SKM-1 (cell line): ENCODE measurements at regions not wholly inside any gene's neighbourhood (a gene's known extent, or its start where the extent isn't known, plus 50 kb on each side); places are given as distances from the start of the nearest gene placed in this dataset.
"Not testable (repeated sequence)": the region's sequence is repeated elsewhere in the genome, so short reads cannot be mapped to it uniquely, and the experiment has no call there.

Experiments used
- DNase-seq: peaks from one replicate; lab custom pipeline; 2025; ENCODE audit not compliant: unreplicated experiment; lab: John Stamatoyannopoulos, UW

- DNase-seq, result no peak
These were observed 260.6 kb upstream of the NEBL start for GRCh38 chr10:21157664-21158063.

DNA sequence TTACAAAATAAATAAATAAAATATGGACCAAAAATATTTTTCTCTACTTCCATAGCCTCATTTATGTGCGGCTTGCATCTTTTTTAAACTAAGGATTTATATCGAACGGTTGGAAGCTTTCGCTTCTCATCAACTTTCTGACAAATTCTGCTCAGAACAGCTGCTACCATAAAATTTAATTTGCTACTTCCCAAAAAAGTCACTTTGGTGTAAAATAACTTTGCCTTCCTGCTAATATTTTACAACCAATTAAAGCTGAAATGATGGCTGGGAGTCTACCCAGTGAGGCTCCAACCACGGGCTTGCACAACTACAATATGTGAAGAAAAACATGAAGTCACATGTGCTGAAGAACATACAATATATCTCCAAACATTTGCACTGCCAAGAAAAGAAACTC, 253.1 kb upstream of the NEBL start:
- DNase-seq, result no peak

DNA sequence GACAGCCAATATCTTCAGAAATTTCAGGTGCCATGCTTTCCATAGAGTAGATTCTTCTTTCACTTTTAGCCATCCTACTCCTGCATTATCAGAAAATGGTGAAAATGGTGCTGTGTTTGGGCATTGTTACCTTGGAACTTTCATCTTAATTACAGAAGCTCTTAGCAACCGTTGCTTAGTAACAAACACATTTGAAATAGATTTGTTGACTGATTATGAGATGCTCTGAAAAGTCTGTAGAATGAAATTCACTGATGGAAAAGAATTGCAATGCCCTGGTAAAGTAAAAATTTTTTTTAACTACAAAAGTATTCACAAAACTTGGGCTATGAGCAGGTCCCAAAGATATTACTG, 249.3 kb upstream of the NEBL start:
- no peak for DNase-seq

DNA sequence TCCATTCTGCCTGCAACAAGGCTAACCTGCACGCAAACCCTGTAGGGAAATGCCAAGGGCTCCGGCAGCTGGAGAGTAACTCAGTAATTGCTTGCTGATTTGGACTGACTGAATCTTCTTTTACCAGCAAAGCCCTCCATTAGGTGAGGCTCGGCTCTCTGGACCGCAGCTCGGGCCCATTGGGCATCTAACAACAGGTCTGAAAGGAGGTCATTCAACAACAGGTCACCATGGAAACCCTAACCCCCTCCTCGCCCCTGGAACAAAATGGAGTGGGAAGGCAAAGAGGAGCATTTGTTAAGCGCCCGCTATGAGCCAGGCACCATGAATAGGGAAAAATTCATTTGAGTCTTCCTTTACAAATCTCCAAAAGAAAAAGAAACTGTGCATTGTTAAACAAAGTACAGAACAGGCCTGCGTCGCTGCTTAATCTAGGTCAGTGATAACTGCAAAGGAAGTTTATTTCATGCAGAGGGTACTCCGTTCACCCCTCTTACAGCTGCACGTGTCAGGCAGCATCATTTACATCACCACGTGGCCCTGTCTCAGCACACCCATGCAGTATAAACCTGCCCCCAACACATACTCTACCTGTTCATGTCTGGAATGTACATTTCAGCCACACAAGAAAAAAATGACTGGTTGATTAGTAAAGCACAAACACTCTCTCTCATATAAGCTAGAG, 248.8 kb upstream of the NEBL start:
- no peak for DNase-seq

- DNase-seq, result no peak
These were observed 246.9 kb upstream of the NEBL start for GRCh38 chr10:21144047-21144446.

GRCh38 chr10:21141946-21142492, 244.9 kb upstream of the NEBL start:
- no peak for DNase-seq

DNA sequence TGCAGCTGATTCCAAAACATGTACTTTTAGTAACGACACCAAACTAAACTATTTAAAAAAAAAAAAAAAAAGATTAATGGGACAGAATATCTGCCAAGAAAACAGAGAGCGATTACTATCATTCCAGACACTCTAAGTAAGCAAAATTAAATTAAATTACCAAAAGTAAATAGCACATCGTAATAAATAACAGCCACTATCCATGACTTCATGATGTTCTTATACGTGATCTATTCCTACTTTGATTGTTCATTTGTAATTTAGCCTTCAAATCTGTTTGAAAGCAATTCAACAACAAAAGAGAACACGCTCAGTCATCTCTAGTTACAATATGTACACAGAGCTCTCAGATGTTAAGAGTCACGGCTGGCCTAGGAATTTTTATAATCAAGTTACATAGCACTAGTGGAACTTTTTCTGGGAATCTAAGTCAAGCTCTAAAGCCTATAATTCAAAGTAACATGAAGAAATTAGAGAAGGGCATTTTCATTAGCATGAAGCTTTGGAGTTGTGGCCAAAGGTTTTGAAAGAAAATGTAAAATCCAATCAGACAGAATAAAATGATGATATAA, 241.7 kb upstream of the NEBL start:
- no peak for DNase-seq

GRCh38 chr10:21135023-21135931, 238.2 kb upstream of the NEBL start:
- no peak for DNase-seq

- no peak for DNase-seq
These were observed 237.5 kb upstream of the NEBL start for GRCh38 chr10:21134645-21135022.

DNA sequence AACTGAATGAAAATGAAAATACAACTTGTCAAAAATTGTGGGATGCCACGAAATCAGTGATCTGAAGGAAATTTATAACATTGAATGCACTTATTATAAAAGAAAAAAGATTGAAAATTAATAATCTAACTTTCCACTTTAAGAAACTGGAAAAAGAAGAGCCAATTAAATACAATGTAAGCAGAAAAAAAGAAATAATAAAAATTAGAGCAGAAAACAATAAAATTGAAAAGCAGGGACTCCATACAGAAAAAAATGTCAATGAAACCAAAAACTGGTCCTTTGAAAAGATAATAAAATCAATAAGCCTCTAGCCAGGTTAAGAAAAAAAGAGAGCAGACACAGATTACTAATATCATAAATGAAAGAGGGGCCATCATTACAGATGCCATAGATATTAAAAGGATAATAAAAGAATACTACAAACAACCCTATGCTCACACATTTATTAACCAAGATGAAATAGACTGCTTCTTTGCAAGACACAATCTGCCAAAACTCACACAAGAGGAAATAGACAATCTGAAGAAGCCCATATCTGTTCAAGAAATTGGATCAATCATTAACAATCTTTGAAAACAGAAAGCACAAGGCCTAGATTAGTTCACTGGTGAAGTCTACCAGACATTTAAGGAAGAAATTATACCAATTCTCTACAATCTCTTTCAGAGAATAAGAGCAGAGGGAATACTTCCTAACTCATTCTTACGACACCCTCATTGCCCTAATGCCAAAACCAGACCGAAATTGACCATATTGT, 233.8 kb upstream of the NEBL start:
- no peak for DNase-seq

DNA sequence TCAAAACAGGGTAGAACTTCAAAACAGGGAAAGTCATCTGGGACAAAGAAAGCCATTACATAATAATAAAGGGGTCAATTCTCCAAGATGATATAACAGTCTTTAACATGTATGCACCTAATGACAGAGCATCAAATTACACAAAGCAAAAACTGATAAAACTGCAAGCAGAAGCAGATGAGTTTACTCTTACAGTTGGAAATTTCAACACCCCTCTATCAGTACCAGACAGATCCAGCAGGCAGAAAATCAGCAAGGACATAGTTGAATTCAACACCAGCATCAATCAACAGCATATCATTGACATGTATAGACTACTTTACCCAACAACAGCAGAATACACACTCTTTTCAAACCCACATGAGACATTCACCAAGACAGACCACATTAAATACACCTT, 233.0 kb upstream of the NEBL start:
- DNase-seq, result no peak

DNA sequence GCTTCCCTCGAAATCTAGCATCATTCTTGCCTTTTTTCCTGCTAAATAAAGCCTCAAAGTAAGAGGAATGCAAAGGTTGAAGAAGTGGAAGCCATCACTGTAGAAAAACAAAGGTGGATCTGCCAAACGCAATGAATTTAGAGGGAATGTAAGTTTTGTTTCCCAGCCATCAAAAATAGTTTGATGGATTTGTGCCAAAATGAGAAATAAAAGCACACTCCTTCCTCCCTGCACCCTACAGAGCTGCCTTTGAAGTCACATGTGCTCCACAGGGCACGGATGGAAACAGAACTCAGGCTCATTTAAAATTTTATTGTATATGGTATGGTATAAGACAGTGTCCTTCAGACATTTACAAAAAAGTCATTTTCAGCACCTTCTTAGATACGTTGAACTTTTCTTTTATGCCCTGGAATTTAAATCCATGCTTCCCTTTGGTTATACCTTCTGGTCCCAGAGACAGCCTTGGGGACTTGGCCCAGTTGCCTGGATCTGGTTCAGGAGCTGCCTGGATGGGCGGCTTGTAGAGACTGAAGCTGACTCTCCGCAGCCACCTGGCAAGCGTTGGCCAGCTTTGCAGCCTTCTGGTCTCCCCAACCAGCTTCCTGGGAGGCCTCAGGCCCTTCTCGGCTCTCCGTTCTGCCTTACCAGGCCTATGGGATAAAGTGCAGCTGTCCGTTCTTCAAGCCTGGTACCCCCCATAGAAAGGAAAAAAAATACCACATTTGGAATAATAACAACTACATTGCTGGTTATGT, 228.5 kb upstream of the NEBL start:
- DNase-seq, result no peak

DNA sequence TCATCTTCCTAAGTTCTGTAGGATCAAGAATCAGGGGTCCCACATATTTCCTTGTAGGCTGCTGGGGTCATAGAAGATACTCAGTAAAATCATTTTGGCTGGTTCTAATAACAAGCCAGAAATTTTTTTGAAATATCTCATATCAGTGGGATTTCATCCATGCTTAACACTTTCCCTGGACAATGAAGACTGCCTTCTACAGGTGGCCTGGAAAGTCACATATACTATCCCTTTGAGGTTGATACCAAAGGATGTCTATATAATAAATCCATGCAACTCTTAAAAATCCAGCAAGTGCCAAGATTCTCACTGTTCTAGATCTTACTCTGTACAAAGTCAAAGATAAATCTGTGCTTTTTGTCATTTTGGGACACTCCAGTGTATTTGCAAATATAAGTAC, 225.8 kb upstream of the NEBL start:
- no peak for DNase-seq

- DNase-seq, result not testable (repeated sequence)
These were observed 224.7 kb upstream of the NEBL start for GRCh38 chr10:21121822-21122221.

DNA sequence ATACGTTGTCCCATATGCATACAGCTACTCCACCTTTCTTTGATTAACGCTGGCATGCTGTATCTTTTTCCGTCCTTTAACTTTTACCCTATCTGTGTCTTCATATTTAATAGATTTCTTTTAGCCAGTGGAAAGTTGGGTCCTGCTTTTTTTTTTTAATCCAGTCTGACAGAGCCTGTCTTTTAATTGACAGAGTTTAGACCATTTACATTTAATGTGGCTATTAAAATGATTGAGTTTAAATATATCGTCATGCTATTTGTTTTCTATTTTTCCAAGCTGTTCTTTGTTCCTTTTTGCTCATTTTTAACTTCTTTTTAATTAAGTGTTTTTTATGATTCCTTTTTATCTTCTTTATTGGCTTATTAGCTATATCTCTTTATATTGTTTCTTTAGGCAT, 217.6 kb upstream of the NEBL start:
- no peak for DNase-seq

- DNase-seq, result no peak
These were observed 213.2 kb upstream of the NEBL start for GRCh38 chr10:21110358-21110757.

DNA sequence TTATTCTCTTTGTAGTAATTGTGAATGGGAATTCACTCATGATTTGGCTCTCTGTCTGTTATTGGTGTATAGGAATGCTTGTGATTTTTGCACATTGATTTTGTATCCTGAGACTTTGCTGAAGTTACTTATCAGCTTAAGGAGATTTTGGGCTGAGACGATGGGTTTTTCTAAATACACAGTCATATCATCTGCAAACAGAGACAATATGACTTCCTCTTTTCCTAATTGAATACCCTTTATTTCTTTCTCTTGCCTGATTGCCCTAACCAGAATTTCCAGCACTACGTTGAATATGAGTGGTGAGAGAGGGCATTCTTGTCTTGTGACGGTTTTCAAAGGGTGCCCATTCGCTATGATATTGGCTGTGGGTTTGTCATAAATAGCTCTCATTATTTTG, 209.8 kb upstream of the NEBL start:
- not testable (repeated sequence) for DNase-seq

- DNase-seq, result not testable (repeated sequence)
These were observed 208.2 kb upstream of the NEBL start for GRCh38 chr10:21105331-21105730.

DNA sequence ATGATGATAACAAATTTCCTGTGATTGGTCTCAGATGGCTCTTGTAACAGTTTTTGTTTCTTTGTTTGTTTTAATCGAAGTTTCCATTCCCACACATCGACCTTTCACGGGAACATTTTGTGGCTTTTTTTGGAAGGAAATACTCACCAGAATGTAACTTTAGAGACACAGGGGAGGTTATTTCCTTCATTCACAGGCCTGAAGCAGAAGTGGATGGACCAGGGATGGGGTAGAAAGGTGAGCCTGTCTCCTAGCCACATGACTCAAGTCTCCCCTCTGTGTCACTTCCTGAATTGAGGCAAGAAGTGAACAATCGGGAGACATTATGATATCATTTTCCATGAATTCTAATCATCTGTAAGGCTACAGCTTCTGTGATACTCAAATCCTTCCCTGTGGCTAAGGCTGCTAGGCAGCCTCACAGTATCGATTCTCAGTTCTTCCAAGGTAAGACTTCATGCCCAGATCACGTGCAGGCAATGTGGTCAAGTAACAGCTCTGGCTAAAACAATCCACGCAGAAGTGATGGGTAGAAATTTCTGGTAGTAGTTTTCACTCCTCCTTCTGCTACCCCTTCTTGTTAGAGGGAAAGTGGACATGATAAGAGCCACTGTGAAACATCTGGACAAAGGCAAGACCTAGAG, 203.9 kb upstream of the NEBL start:
- DNase-seq, result no peak

GRCh38 chr10:21100190-21100589, 203.1 kb upstream of the NEBL start:
- no peak for DNase-seq
